GM21447 (cell line): ENCODE measurements at regions not wholly inside any gene's neighbourhood (a gene's known extent, or its start where the extent isn't known, plus 50 kb on each side); places are given as distances from the start of the nearest gene placed in this dataset.

ENCODE experiments used
- ATAC-seq: cut with Tn5 transposase; IDR thresholded peaks from one replicate; pipeline ENCODE4 v1.9.1; 2021; ENCODE audit not compliant: unreplicated experiment

GRCh38 chr5:61263072-61263471, 69.0 kb upstream of the ZSWIM6 start:
- no peak for ATAC-seq

- no peak for ATAC-seq
These were observed 68.3 kb upstream of the ZSWIM6 start for GRCh38 chr5:61263561-61264272.

- ATAC-seq = no peak
These were observed 67.8 kb upstream of the ZSWIM6 start for GRCh38 chr5:61264273-61264661.

- ATAC-seq = no peak
These were observed 64.9 kb upstream of the ZSWIM6 start for GRCh38 chr5:61267116-61267515.

GRCh38 chr5:61268871-61269270, 63.2 kb upstream of the ZSWIM6 start:
- no peak for ATAC-seq

- no peak for ATAC-seq
These were observed 61.4 kb upstream of the ZSWIM6 start for GRCh38 chr5:61270510-61271165.

- no peak for ATAC-seq
These were observed 59.4 kb upstream of the ZSWIM6 start for GRCh38 chr5:61272688-61273087.

- ATAC-seq = no peak
These were observed 58.6 kb upstream of the ZSWIM6 start for GRCh38 chr5:61273279-61273975.

- ATAC-seq = no peak
These were observed 57.5 kb upstream of the ZSWIM6 start for GRCh38 chr5:61274511-61274911.

GRCh38 chr5:61275841-61276240, 56.2 kb upstream of the ZSWIM6 start:
- no peak for ATAC-seq

GRCh38 chr5:61277190-61277589, 54.9 kb upstream of the ZSWIM6 start:
- no peak for ATAC-seq

- ATAC-seq = no peak
These were observed 54.3 kb upstream of the ZSWIM6 start for GRCh38 chr5:61277781-61278180.

- no peak for ATAC-seq
These were observed 52.3 kb upstream of the ZSWIM6 start for GRCh38 chr5:61279725-61280124.

GRCh38 chr5:61280205-61280604, 51.9 kb upstream of the ZSWIM6 start:
- no peak for ATAC-seq

- no peak for ATAC-seq
These were observed 51.2 kb upstream of the ZSWIM6 start for GRCh38 chr5:61280761-61281427.

- no peak for ATAC-seq
These were observed 50.4 kb upstream of the ZSWIM6 start for GRCh38 chr5:61281686-61282085.
